IMR-90 (cell line): ENCODE measurements at regions not wholly inside any gene's neighbourhood (a gene's known extent, or its start where the extent isn't known, plus 50 kb on each side); places are given as distances from the start of the nearest gene placed in this dataset.

Experiments used
- ATAC-seq: fragments of 200-7000 bp; cut with Tn5 transposase; 2 replicates; pipeline ENCODE4 v1.9.1; 2020; ENCODE audit warnings: low read depth, mild to moderate bottlenecking, moderate library complexity
- BruUV-seq: library from RNA; stranded (reverse); fragments of 400-500 nt; replicated peaks from 2 replicates; lab custom pipeline; 2021; lab: Mats Ljungman, UMichigan
- CTCF ChIA-PET: fragments of 300-600 bp; formaldehyde crosslinking; extraction: SDS; loops from one replicate; lab custom pipeline; 2021; ENCODE audit warnings: antibody characterized with exemption; lab: Yijun Ruan, JAX
- POLR2A ChIA-PET: fragments of 300-600 bp; sonication (Branson Sonifier 250); formaldehyde crosslinking; loops from one replicate; lab custom pipeline; 2022; ENCODE audit warnings: antibody characterized with exemption; ENCODE audit not compliant: unreplicated experiment; lab: Charles Lee
- DNase-seq: peaks from one replicate; pipeline ENCODE4 v3.0.0; 2013
- H2AFZ ChIP-seq: replicated peaks from 2 replicates; pipeline ENCODE3; 2013; ENCODE audit warnings: low read length, mild to moderate bottlenecking; ENCODE audit not compliant: poor library complexity
- H2AK5ac ChIP-seq: 2 replicates; pipeline ENCODE4 v1.6.1; 2013; ENCODE audit warnings: low read depth, low read length, inconsistent platforms
- H2AK9ac ChIP-seq: replicated peaks from 2 replicates; pipeline ENCODE3; 2013; ENCODE audit warnings: mild to moderate bottlenecking, low read depth, low read length, moderate library complexity; ENCODE audit not compliant: poor library complexity
- H2BK120ac ChIP-seq: 2 replicates; pipeline ENCODE4 v1.6.1; 2013; ENCODE audit warnings: low read depth, low read length, inconsistent platforms
- H2BK15ac ChIP-seq: 3 replicates; pipeline ENCODE4 v1.6.1; 2013; ENCODE audit warnings: low read depth, low read length, inconsistent platforms
- H2BK20ac ChIP-seq: 2 replicates; pipeline ENCODE4 v1.6.1; 2013; ENCODE audit warnings: low read depth, mild to moderate bottlenecking, inconsistent platforms, low read length, moderate library complexity
- H2BK5ac ChIP-seq: 2 replicates; pipeline ENCODE4 v1.6.1; 2013; ENCODE audit warnings: mild to moderate bottlenecking, low read depth, low read length, inconsistent platforms; ENCODE audit not compliant: poor library complexity, severe bottlenecking
- H3K14ac ChIP-seq: replicated peaks from 2 replicates; pipeline ENCODE4 v1.6.1; 2013; ENCODE audit warnings: low read depth, low read length, inconsistent platforms
- H3K18ac ChIP-seq: 2 replicates; pipeline ENCODE4 v1.6.1; 2013; ENCODE audit warnings: low read depth, low read length, control low read depth
- H3K23ac ChIP-seq: 2 replicates; pipeline ENCODE4 v1.6.1; 2013; ENCODE audit warnings: low read depth, low read length, inconsistent platforms
- H3K27ac ChIP-seq: 2 replicates; pipeline ENCODE4 v1.5.1; 2013; ENCODE audit warnings: mild to moderate bottlenecking, control low read depth, low read length; ENCODE audit not compliant: insufficient read depth
- H3K27me3 ChIP-seq: 2 replicates; pipeline ENCODE4 v1.6.1; 2013; ENCODE audit warnings: low read length; ENCODE audit not compliant: control insufficient read depth, insufficient read depth
- H3K36me3 ChIP-seq: 2 replicates; pipeline ENCODE4 v1.6.1; 2013; ENCODE audit warnings: low read length, mixed read lengths; ENCODE audit not compliant: control insufficient read depth, insufficient read depth
- H3K4ac ChIP-seq: 2 replicates; pipeline ENCODE4 v1.6.1; 2013; ENCODE audit warnings: low read depth, low read length, inconsistent platforms
- H3K4me1 ChIP-seq: 2 replicates; pipeline ENCODE4 v1.6.1; 2013; ENCODE audit warnings: low read length, mixed read lengths; ENCODE audit not compliant: control insufficient read depth, insufficient read depth
- H3K4me2 ChIP-seq: 2 replicates; pipeline ENCODE4 v1.6.1; 2013; ENCODE audit warnings: low read depth, mild to moderate bottlenecking, control low read depth, low read length, moderate library complexity
- H3K4me3 ChIP-seq: 2 replicates; pipeline ENCODE4 v1.5.1; 2013; ENCODE audit warnings: low read depth, mild to moderate bottlenecking, control low read depth, low read length, moderate library complexity; ENCODE audit not compliant: insufficient read depth
- H3K56ac ChIP-seq: 2 replicates; pipeline ENCODE4 v1.6.1; 2013; ENCODE audit warnings: low read length, inconsistent platforms; ENCODE audit not compliant: insufficient read depth; ENCODE audit errors: extremely low read depth
- H3K79me1 ChIP-seq, 2 experiments: 2 replicates each; pipeline ENCODE4 v1.6.1; 2013; ENCODE audit warnings: low read length in 2 of 2, inconsistent platforms in 1 of 2, low read depth in 1 of 2
- H3K9ac ChIP-seq: 2 replicates; pipeline ENCODE4 v1.6.1; 2013; ENCODE audit warnings: low read depth, low read length, control low read depth
- H3K9me1 ChIP-seq: 2 replicates; pipeline ENCODE4 v1.6.1; 2013; ENCODE audit warnings: low read length, inconsistent platforms; ENCODE audit not compliant: insufficient read depth
- H3K9me3 ChIP-seq: 2 replicates; pipeline ENCODE4 v1.6.1; 2013; ENCODE audit warnings: low read length; ENCODE audit not compliant: control insufficient read depth, insufficient read depth
- H4K20me1 ChIP-seq: 2 replicates; pipeline ENCODE4 v1.6.1; 2013; ENCODE audit warnings: low read length, inconsistent platforms; ENCODE audit not compliant: insufficient read depth
- H4K5ac ChIP-seq: 2 replicates; pipeline ENCODE4 v1.6.1; 2013; ENCODE audit warnings: mild to moderate bottlenecking, low read depth, low read length, control low read depth
- H4K8ac ChIP-seq, 2 experiments: 2 replicates each; pipeline ENCODE4 v1.6.1; 2013; ENCODE audit warnings: low read depth in 2 of 2, low read length in 2 of 2, control low read depth in 1 of 2, inconsistent platforms in 1 of 2
- H4K91ac ChIP-seq: 2 replicates; pipeline ENCODE4 v1.6.1; 2013; ENCODE audit warnings: low read depth, low read length, inconsistent platforms; ENCODE audit not compliant: insufficient read depth
- BHLHE40 ChIP-seq: fragments of 150-350 bp; IDR thresholded peaks from 2 replicates; pipeline ENCODE4 v1.6.1; 2016; ENCODE audit warnings: mild to moderate bottlenecking, low read depth, low read length
- CEBPB ChIP-seq: IDR thresholded peaks from 2 replicates; pipeline ENCODE4 v1.6.1; 2012; ENCODE audit warnings: low read depth, low read length, improper control_type of control experiment
- CHD1 ChIP-seq: IDR thresholded peaks from 2 replicates; pipeline ENCODE4 v1.6.1; 2012; ENCODE audit warnings: low read depth, low read length, improper control_type of control experiment
- ELK1 ChIP-seq: fragments of 150-350 bp; IDR thresholded peaks from 2 replicates; pipeline ENCODE4 v1.6.1; 2016; ENCODE audit warnings: low read depth, mild to moderate bottlenecking, low read length, moderate library complexity, borderline replicate concordance
- FOS ChIP-seq: fragments of 150-350 bp; IDR thresholded peaks from 2 replicates; pipeline ENCODE4 v1.6.1; 2016; ENCODE audit warnings: low read depth, low read length
- MAFK ChIP-seq: IDR thresholded peaks from 2 replicates; pipeline ENCODE4 v1.6.1; 2012; ENCODE audit warnings: low read depth, low read length, improper control_type of control experiment
- MAZ ChIP-seq: IDR thresholded peaks from 2 replicates; pipeline ENCODE4 v1.6.1; 2012; ENCODE audit warnings: low read depth, mild to moderate bottlenecking, low read length, improper control_type of control experiment, moderate library complexity, borderline replicate concordance
- MXI1 ChIP-seq: IDR thresholded peaks from 2 replicates; pipeline ENCODE4 v1.6.1; 2012; ENCODE audit warnings: low read depth, mild to moderate bottlenecking, low read length, moderate library complexity, borderline replicate concordance
- NFE2L2 ChIP-seq: fragments of 150-350 bp; IDR thresholded peaks from 2 replicates; pipeline ENCODE4 v1.6.1; 2016; ENCODE audit warnings: low read depth, mild to moderate bottlenecking, low read length
- POLR2A ChIP-seq: IDR thresholded peaks from 2 replicates; pipeline ENCODE4 v1.6.1; 2012; ENCODE audit warnings: mild to moderate bottlenecking, low read depth, low read length
- RAD21 ChIP-seq: IDR thresholded peaks from 2 replicates; pipeline ENCODE4 v1.6.1; 2012; ENCODE audit warnings: low read length, improper control_type of control experiment
- RCOR1 ChIP-seq: IDR thresholded peaks from 2 replicates; pipeline ENCODE4 v1.6.1; 2012; ENCODE audit warnings: mild to moderate bottlenecking, low read length, improper control_type of control experiment; ENCODE audit not compliant: insufficient replicate concordance
- RFX5 ChIP-seq: IDR thresholded peaks from 2 replicates; pipeline ENCODE4 v1.8.0; 2012; ENCODE audit warnings: low read depth, mild to moderate bottlenecking, low read length, moderate library complexity
- SMC3 ChIP-seq: fragments of 150-350 bp; IDR thresholded peaks from 2 replicates; pipeline ENCODE4 v1.6.1; 2016; ENCODE audit warnings: low read depth, mild to moderate bottlenecking, antibody characterized with exemption, low read length, moderate library complexity
- USF2 ChIP-seq: fragments of 150-350 bp; IDR thresholded peaks from 2 replicates; pipeline ENCODE4 v1.6.1; 2017; ENCODE audit warnings: mild to moderate bottlenecking, antibody characterized with exemption, low read length, low read depth
- WGBS, 2 experiments: methylation state at CpG; one replicate each; pipeline versions ENCODE4 v1.1.5 to v1.1.7; 2013; ENCODE audit warnings: missing lambda C conversion rate in 2 of 2; ENCODE audit not compliant: insufficient read length in 1 of 2; ENCODE audit errors: extremely low coverage in 2 of 2; 5-methylcytosine and 5-hydroxymethylcytosine counted together
- dilution Hi-C: fragments of 300-500 bp; cut with HindIII; formaldehyde crosslinking; loops from one replicate; pipeline ENCODE4 v1.14.3; 2018; ENCODE audit warnings: low sequenced_read_pairs; ENCODE audit not compliant: unreplicated experiment
- in situ Hi-C: fragments of 300-500 bp; cut with MboI; formaldehyde crosslinking; loops from 3 replicates; pipeline ENCODE4 v1.14.3; 2019; ENCODE audit warnings: low sequenced_read_pairs, inconsistent platforms, mixed read lengths
- intact Hi-C: fragments of 100-400 bp; cut with micrococcal nuclease; formaldehyde crosslinking; loops from 2 replicates; pipeline ENCODE4 v1.10.0; 2022
- TF ChIP-seq, protein P1 (sequence below): conservative IDR thresholded peaks from 2 replicates; pipeline ENCODE4 v1.5.1; 2012; ENCODE audit warnings: mild to moderate bottlenecking, low read depth, low read length, improper control_type of control experiment

- Histone ChIP-seq H3K23ac (0 out of 2 replicates have a peak overlapping the region, but pooled peaks have one; percentile 9), H4K5ac (no peak overlapping the region), H3K18ac (no peak overlapping the region), H3K27me3 (no peaks in the 10 kb centered on the region), H2BK5ac (no peak overlapping the region), H3K9me1 (peaks cover 5% of the 10 kb centered on the region; the same call in 1 of the 2 replicates), H2BK120ac (no peak overlapping the region), H3K9ac (no peak overlapping the region), H4K8ac (no peak overlapping the region), H2AFZ (no peak overlapping the region), H3K56ac (no peak overlapping the region), H2BK20ac (no peak overlapping the region), H3K9me3 (no peaks in the 10 kb centered on the region), H2AK5ac (no peak overlapping the region), H2BK15ac (no peak overlapping the region), H3K36me3 (no peaks in the 10 kb centered on the region), H4K20me1 (no peaks in the 10 kb centered on the region), H2AK9ac (no peak overlapping the region), H3K79me1 (no peaks in the 10 kb centered on the region), H3K4me2 (no peak overlapping the region), H3K4ac (no peak overlapping the region), H4K91ac (no peak overlapping the region), H3K14ac (no peak overlapping the region), H3K27ac (no peak overlapping the region), H3K4me1 (peaks cover 4% of the 10 kb centered on the region), H3K4me3 (no peak overlapping the region)
- no TSS peak for BruUV-seq
- ATAC-seq = no peak
- ChIA-PET POLR2A (interaction anchor here (0.7 kb wide), 1 partner anchor 21 kb away, joined by 13 read pairs; no protein-coding TSS in a partner anchor), CTCF (no interaction called here)
- TF ChIP-seq MAZ (no peak), POLR2A (no peak), SMC3 (no peak), CHD1 (no peak), MXI1 (no peak), NFE2L2 (no peak), FOS (no peak), BHLHE40 (no peak), ELK1 (no peak), USF2 (no peak), MAFK (no peak), CEBPB (no peak), RCOR1 (no peak), RAD21 (no peak), RFX5 (no peak)
- TF ChIP-seq, protein P1, sequence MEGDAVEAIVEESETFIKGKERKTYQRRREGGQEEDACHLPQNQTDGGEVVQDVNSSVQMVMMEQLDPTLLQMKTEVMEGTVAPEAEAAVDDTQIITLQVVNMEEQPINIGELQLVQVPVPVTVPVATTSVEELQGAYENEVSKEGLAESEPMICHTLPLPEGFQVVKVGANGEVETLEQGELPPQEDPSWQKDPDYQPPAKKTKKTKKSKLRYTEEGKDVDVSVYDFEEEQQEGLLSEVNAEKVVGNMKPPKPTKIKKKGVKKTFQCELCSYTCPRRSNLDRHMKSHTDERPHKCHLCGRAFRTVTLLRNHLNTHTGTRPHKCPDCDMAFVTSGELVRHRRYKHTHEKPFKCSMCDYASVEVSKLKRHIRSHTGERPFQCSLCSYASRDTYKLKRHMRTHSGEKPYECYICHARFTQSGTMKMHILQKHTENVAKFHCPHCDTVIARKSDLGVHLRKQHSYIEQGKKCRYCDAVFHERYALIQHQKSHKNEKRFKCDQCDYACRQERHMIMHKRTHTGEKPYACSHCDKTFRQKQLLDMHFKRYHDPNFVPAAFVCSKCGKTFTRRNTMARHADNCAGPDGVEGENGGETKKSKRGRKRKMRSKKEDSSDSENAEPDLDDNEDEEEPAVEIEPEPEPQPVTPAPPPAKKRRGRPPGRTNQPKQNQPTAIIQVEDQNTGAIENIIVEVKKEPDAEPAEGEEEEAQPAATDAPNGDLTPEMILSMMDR = no peak
- WGBS, 2 experiments = no CpG with 5 or more reads among the region's 1 CpG
- intact Hi-C loops = no loop called here
- DNase-seq = no peak
- in situ Hi-C loops = no loop called here
- dilution Hi-C loops = no loop called here
These were observed 62.4 kb upstream of the SPATS2L start for GRCh38 chr2:200244111-200244510.
